B cell (primary cell): ENCODE measurements at regions not wholly inside any gene's neighbourhood (a gene's known extent, or its start where the extent isn't known, plus 50 kb on each side); places are given as distances from the start of the nearest gene placed in this dataset.

Source experiments
- CTCF ChIP-seq: fragments of 200-600 bp; IDR thresholded peaks from one replicate; pipeline ENCODE4 v1.8.0; 2022; ENCODE audit warnings: antibody characterized with exemption, mild to moderate bottlenecking
- EZH2 ChIP-seq: IDR thresholded peaks from 2 replicates; pipeline ENCODE4 v1.6.1; 2012; ENCODE audit warnings: borderline replicate concordance, low read depth, mild to moderate bottlenecking, moderate library complexity, low read length; ENCODE audit not compliant: insufficient read depth, poor library complexity, severe bottlenecking

DNA sequence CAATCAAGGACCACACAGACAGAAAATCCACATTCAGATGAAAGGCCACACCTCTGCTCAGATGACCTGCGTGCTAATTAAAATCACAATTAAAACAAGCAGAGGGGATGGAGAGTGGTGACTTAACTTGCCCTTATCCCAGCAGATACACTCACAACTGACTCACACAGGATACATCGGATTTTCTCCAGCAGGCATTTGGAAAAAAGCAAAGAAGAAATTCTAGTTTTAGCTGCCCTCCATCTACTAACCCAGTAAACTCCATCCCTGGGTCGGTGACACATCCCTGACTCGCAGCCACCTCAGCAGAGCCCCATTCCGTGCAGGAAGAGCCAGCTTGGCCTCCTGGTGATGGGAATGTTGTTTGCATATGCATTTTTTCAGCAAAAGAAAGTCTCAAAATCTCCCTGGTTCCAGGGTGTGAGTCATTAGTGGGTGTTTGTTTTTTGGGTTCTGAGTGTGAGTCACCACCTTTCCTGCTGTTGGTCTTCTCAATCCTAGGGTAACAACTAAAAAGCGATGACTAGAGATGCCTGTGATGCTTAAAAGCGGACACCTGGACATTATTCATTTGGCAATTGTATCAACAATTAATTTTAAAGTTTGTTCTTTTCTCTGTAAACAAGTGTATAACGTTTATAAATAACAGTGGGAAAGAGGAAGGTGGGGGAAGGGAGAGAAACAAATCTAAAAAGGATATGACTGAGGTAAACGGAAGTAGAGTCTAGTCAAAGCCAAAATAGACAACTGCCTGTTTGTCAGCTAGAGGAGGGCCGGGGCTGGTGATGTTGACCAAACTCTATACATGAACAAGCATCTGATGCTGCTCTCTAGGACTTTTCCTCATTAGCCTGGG lies 49.8 kb upstream of the SLC4A7 start:
- no peak for TF ChIP-seq CTCF
- no peak for TF ChIP-seq EZH2
